ENCODE measurements at regions not wholly inside any gene's neighbourhood (a gene's known extent, or its start where the extent isn't known, plus 50 kb on each side); places are given as distances from the start of the nearest gene placed in this dataset.
A peak's percentile ranks its signal among the peaks of the same experiment; 100 is the strongest.

DNA sequence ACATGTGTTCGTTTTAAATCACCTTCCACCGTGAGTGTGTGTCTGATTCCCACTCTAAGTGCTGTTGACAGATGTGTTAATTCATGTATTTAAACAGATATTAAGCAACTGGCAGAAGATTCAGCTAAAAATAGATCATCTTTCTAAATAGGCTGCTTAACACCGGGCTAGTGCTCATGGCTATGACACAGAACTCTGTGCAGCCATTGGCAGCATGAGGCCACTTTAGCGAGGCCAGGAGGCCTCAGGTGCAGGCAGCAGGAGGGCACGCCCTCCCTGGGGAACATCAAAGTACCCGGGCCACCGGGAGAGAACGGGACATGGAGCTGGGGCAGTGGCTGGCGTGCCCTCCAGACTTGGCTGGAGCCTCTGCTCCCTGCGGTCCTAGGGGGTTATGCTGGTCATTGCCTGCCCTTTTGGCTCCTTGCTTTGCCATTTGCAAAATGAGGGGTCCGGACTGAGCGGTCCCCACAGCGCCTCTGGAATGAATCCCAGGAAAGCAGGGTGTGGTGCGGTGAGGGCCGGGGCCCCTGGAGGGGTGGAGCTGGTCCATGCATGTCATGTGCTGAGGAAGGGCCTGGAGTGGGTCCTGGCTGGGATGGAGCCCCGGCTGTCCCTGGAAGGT lies 62.8 kb upstream of the HDAC4 start:
- Histone ChIP-seq H3K27me3 (no peaks in the 10 kb centered on the region), H3K4me3 (no peak overlapping the region), H3K4me1 (no peaks in the 10 kb centered on the region), H3K36me3 (no peaks in the 10 kb centered on the region), H3K27ac (no peak overlapping the region), H3K9me3 (no peaks in the 10 kb centered on the region)
- DNase-seq (peak in 1 of 6 donors; percentile 12), ATAC-seq (peak in 2 of 4 donors; percentile 48 to 64), FAIRE-seq (no peak)
- TF ChIP-seq, protein P1, sequence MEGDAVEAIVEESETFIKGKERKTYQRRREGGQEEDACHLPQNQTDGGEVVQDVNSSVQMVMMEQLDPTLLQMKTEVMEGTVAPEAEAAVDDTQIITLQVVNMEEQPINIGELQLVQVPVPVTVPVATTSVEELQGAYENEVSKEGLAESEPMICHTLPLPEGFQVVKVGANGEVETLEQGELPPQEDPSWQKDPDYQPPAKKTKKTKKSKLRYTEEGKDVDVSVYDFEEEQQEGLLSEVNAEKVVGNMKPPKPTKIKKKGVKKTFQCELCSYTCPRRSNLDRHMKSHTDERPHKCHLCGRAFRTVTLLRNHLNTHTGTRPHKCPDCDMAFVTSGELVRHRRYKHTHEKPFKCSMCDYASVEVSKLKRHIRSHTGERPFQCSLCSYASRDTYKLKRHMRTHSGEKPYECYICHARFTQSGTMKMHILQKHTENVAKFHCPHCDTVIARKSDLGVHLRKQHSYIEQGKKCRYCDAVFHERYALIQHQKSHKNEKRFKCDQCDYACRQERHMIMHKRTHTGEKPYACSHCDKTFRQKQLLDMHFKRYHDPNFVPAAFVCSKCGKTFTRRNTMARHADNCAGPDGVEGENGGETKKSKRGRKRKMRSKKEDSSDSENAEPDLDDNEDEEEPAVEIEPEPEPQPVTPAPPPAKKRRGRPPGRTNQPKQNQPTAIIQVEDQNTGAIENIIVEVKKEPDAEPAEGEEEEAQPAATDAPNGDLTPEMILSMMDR (IDR thresholded peaks at IDR 0.05), result no peak
- WGBS, 2 donors, result 48 to 56% methylated on average over 16 of the region's 16 CpGs
- intact Hi-C loops (cut with DNase I), result no loop called here

- H3K4me3 ChIP-seq, result no peak overlapping the region
- H3K9me3 ChIP-seq, result no peaks in the 10 kb centered on the region
- H3K36me3 ChIP-seq, result no peaks in the 10 kb centered on the region
- H3K27ac ChIP-seq, result no peak overlapping the region
- intact Hi-C loops (cut with DNase I), result no loop called here
- FAIRE-seq (no peak), ATAC-seq (no peak), DNase-seq (peak in 1 of 6 donors; percentile 8)
- 48 to 55% methylated on average over 19 of the region's 19 CpGs for WGBS, 2 donors
- no peaks in the 10 kb centered on the region for H3K4me1 ChIP-seq
- TF ChIP-seq, protein P1 (IDR thresholded peaks at IDR 0.05), result no peak
- H3K27me3 ChIP-seq, result no peaks in the 10 kb centered on the region
Observed at GRCh38 chr2:239462671-239463506, 62.1 kb upstream of the HDAC4 start.

GRCh38 chr2:239462191-239462515 lies 61.3 kb upstream of the HDAC4 start:
- no peaks in the 10 kb centered on the region for H3K27me3 ChIP-seq
- no peak overlapping the region for H3K4me3 ChIP-seq
- DNase-seq, result no peak
- 68 to 80% methylated on average over 7 of the region's 7 CpGs for WGBS, 2 donors
- no peak overlapping the region for H3K27ac ChIP-seq
- H3K9me3 ChIP-seq, result no peaks in the 10 kb centered on the region
- ATAC-seq, result no peak
- FAIRE-seq, result no peak
- no peaks in the 10 kb centered on the region for H3K36me3 ChIP-seq
- TF ChIP-seq, protein P1 (IDR thresholded peaks at IDR 0.05), result no peak
- intact Hi-C loops (cut with DNase I), result no loop called here
- no peaks in the 10 kb centered on the region for H3K4me1 ChIP-seq

DNA sequence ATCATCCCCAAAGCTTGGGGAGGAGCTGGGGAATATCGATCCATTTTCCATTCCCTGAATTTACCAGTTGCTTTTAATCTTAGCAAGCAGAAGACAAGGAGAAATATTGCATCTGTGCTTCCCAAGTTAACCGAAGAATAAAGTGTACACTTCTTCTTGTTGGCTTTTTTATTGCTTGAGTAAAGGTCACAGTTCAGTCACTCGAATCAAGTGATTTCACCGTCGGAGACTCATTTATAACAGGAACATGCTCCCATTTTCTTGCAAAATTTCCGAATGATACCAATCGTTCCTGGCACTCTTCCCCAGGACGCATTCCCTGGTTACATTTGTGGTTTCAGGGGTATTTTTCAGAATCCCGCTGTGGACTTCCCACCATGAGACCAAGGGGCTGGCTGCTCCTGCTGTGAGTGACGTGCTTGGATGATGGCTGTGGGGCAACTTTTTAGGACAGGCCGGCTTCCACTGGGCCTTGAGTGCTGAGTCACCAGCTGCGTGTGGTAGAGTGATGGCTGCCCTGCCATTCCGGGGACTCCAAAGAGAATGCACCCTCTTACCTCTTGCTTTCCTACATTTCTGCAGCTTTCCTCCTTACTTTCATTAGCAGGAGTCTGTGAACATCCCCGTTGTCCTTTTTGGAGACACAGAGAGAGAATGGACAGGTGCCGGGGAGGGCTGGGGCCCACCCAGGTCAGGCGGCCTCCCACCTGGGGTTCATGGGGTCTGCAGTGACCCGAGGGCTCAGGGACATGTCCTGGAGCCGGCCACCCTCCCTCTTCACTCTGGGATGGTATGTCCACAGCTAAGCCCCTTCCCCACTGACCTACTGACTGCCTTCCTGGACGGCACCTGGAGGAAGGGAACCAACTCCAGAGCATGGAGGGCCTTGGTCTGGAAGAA lies 60.7 kb upstream of the HDAC4 start:
- H3K9me3 ChIP-seq, result no peaks in the 10 kb centered on the region
- no peaks in the 10 kb centered on the region for H3K27me3 ChIP-seq
- no peaks in the 10 kb centered on the region for H3K36me3 ChIP-seq
- peak in 1 of 6 donors; percentile 2 for DNase-seq
- H3K4me1 ChIP-seq, result no peaks in the 10 kb centered on the region
- FAIRE-seq, result no peak
- 69 to 78% methylated on average over 19 of the region's 19 CpGs for WGBS, 2 donors
- TF ChIP-seq, protein P1 (IDR thresholded peaks at IDR 0.05), result no peak
- no peak overlapping the region for H3K4me3 ChIP-seq
- intact Hi-C loops (cut with DNase I), result no loop called here
- H3K27ac ChIP-seq, result no peak overlapping the region
- no peak for ATAC-seq

All from pancreas (tissue), 10 donors.